ENCODE measurements at regions not wholly inside any gene's neighbourhood (a gene's known extent, or its start where the extent isn't known, plus 50 kb on each side); places are given as distances from the start of the nearest gene placed in this dataset.

GRCh38 chr7:46463170-46463569 is 542.1 kb upstream of the IGFBP3 start:
- no peak for DNase-seq

DNA sequence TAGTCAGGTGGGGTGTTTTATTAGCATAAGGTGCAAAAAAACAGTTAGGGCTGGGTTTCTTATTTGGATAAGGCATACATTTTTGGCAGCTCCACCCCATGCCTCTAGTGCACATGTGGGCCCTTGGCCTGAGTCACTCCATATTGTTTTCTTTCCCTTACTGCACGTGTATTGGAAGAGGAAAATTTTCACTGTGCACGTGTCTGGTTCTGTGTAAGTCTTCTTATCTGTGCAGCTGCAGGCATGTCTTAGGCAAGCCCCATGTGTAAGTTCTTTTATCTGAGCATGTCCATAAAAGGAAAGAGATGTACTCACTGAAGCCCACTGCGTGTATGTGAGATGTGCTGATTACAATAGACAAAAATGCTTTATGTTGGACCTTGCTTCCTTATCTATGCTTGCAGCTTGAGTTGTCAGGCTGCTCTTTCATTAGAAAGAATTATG is 540.3 kb upstream of the IGFBP3 start:
- no peak for DNase-seq

DNA sequence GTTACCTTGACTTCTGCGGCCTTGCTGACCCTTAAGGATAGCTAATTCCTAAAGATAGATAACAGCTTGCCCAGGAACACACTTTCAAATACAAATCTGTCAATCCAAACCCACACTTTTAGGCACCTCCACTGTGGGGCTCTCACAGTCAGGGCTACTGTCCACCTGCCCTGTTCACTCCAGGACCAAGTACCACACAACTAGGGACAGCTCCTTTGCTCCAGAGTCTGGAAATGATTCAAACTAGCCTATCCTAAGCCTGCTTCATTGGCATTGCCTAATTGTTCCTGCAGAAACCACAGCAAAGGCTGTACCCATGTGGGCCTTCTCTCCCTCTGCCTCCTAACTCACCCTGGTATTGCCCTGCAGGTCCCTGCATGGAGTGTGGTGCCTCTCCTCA is 538.9 kb upstream of the IGFBP3 start:
- no peak for DNase-seq

GRCh38 chr7:46454816-46455215 is 533.7 kb upstream of the IGFBP3 start:
- no peak for DNase-seq

- DNase-seq: no peak
These were observed 531.6 kb upstream of the IGFBP3 start for GRCh38 chr7:46452561-46453135.

- no peak for DNase-seq
These were observed 530.8 kb upstream of the IGFBP3 start for GRCh38 chr7:46451846-46452245.

DNA sequence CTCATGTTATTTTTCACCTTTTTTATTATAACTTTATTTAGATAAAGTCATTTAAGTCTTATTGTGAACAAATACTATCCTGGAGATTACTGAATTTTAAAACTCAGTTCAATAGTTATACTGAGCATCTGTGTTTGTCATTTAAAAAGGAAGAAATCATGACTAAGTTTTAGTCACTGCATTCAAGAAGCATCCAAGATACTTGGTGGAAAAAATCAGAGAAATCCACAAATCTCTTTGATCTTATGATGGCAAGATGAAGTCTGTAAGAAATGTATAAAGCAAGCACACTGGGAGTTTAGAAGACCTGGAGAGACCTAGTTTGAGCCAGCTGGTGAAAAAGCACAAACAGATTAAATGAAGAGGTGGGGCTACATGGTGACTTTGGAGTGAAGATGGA is 529.8 kb upstream of the IGFBP3 start:
- DNase-seq: peak; percentile 5

- DNase-seq: no peak
These were observed 529.4 kb upstream of the IGFBP3 start for GRCh38 chr7:46450425-46450824.

- no peak for DNase-seq
These were observed 528.7 kb upstream of the IGFBP3 start for GRCh38 chr7:46449743-46450142.

DNA sequence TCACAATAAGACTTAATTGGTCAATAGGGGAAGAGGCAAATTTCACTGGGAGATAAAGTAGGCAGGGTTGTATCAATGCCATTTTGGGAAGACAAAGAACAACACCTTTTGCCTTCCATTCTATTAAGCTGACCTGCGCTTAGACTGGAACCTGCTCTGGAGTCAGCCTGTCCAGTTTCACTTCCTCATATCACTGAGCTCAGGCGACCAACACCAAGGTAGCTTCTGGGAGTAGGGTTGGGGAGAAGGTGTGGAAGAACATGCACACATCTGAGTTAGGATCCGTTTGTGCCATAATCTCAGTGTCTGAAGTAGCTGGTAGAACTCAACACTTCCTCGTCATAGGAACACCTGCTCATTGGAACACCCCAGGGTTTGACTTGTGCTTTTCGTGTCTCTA is 527.4 kb upstream of the IGFBP3 start:
- DNase-seq: no peak

- no peak for DNase-seq
These were observed 525.1 kb upstream of the IGFBP3 start for GRCh38 chr7:46446151-46446550.

GRCh38 chr7:46444256-46444655 is 523.2 kb upstream of the IGFBP3 start:
- DNase-seq: peak; percentile 68

DNA sequence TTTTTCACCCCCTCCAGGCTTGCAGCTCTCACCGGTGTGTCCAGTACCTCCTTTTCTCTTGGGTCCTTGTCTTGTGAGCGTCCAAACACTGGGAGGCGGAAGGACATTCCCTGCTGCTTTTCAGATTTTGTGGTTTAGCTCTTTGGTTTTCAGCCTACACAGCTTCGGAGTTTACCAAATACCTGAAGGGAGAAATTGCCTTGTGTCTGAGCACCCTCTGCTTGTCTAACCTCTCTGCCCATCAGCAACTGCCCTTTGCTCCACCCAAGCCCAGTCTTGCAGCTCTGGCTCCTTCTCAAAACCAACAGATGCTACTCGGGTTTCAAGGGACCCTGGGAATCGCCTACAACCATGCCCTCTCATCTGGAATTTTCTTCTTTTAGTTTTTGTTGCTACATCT is 519.1 kb upstream of the IGFBP3 start:
- DNase-seq: no peak

DNA sequence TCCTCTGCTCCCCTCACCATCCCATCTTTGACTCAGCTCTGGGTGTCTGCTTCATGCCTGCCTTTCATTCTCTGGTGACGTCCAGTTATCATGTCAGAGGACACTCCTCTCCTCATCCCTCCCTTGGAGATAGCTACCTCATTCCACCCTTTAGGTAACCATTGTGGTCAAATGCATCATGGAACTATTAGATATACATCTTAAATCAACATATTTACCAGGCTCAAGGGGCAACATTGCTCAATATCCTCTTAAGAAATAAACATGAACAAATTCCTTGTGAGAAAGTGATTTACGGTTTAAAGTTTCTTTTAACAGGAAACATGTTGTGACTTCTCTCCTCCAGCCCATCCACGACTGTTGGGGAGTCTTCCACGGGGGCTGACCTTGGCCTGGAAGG is 511.6 kb upstream of the IGFBP3 start:
- no peak for DNase-seq

- no peak for DNase-seq
These were observed 507.2 kb upstream of the IGFBP3 start for GRCh38 chr7:46428295-46428694.

- DNase-seq: peak; percentile 70
These were observed 503.9 kb upstream of the IGFBP3 start for GRCh38 chr7:46424934-46425333.

- no peak for DNase-seq
These were observed 500.6 kb upstream of the IGFBP3 start for GRCh38 chr7:46421441-46422230.

DNA sequence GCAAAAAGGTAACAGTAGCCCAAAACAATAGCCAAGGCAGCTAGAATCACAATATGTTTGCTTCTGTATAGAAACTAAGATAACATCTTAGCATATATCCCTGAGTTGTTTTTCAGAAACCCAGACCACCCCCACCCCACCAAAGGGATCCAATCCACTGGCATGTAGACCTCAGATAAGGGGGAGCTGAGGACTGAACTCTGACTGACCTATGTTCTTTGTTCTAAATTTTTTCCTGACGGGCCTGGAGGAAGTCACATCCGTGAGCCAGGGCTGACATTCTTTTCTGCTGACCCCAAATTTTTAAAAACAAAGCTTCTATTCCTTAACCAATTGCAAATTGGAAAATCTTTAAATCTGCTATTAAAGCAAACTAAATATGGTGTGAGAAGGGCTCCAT is 493.9 kb upstream of the IGFBP3 start:
- no peak for DNase-seq

DNA sequence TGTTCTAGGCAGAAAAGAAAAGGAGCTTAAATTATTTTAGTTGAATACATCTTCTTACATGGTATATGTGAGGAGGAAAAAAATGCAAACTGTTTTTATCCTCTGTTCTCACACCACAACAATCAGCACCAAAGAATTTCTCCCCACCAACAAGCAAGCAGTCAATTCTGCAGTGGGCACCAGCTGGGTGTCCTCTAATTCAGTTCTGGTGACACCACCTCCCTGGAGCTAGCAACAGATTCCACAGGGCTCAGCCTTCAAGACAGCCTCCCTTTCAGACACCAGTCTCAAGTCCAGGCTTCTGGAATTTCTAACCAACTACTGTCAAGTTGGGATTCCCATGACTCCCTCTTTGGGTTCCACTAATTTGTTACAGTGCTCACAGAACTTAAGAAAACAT is 490.2 kb upstream of the IGFBP3 start:
- no peak for DNase-seq

- no peak for DNase-seq
These were observed 486.1 kb upstream of the IGFBP3 start for GRCh38 chr7:46407125-46407524.

DNA sequence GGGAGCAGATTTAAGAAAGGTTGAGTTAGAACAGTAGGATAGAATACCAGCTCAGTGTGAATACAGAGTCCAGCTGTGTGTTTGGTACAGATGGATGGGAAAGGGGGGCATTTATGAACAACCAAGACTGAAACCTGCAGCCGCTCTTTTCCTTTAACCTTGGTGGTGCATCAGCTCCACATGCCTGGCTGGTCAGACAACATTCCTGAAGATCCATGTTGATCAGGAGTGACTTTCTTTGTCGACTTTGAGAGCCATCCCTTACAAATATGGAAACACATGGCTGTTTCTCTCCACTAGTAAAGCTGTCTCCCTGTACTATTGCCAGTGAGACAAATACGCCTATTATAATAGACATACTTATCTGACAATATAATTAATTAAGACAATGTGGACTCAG is 476.5 kb upstream of the IGFBP3 start:
- DNase-seq: no peak

GRCh38 chr7:46396481-46396880 is 475.4 kb upstream of the IGFBP3 start:
- no peak for DNase-seq

GRCh38 chr7:46393142-46393541 is 472.1 kb upstream of the IGFBP3 start:
- no peak for DNase-seq

DNA sequence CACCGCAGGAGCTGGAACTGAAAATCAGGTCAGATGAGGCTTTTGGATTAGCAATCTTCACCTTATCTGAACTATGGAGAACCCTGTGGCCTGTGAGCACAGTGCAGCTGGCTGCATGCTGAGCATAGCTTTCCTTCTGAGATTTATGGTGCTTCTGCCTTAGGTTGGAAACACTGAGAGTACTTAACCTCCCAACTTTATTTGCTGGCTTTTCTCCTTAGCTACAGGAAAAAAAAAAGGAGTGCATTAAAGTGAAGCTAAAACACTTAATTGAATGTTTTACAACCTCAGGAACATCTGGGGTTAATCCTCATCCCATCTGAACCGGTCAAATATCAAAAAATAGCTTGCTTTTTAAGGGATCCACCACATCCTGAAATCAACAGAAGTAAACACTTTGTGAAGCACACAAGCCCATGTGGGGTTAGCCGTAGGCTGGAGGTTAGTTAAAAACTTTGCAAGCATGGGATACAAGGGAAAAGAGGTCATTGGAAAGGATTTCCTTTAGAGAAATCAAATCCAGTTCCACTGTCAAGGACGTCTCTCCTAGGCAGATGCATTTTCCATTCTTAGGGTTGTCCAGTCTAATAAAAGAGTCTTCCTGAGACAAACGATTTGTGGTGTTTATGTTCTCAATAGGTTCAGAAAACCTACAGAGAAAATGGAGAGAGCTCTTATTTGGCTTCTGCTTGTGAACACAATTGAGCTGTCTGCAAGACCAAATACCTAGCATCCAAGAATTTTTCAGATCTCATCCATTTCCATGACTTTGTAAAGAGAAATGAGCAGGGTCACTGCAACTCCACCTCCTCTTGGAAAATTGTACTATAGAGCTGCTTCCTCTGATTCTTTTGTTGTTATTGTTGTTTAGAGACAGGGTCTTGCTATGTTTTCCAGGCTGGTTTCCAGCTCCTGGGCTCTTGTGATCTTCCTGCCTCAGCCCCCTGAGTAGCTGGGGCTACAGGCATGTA is 470.4 kb upstream of the IGFBP3 start:
- peak; percentile 90 for DNase-seq
